NCI-H1417 treated with DMSO at 0.1 percent for 48 hours (cell line): ENCODE measurements at regions not wholly inside any gene's neighbourhood (a gene's known extent, or its start where the extent isn't known, plus 50 kb on each side); places are given as distances from the start of the nearest gene placed in this dataset.

ENCODE experiments used
- DNase-seq: peaks from one replicate; lab custom pipeline; 2025; lab: John Stamatoyannopoulos, UW

DNA sequence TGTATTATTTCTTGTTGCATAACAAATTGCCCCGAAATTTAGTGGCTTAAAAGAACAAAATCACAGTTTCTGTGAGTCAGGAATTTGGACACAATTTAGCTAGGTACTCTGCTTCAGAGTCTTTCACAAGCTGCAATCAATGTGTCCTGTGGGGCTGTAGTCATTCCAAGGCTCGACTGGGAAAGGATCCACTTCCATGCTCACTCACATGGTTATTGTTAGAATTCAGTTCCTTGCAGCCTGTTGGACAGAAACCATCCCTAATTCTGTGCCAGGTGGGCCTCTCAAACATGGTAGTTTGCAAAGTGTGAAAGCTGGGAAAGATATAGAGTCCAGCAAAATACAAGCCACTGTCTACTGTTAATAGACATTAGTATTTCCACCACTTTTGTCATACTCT, 59.7 kb upstream of the ARID2 start:
- DNase-seq, result no peak

DNA sequence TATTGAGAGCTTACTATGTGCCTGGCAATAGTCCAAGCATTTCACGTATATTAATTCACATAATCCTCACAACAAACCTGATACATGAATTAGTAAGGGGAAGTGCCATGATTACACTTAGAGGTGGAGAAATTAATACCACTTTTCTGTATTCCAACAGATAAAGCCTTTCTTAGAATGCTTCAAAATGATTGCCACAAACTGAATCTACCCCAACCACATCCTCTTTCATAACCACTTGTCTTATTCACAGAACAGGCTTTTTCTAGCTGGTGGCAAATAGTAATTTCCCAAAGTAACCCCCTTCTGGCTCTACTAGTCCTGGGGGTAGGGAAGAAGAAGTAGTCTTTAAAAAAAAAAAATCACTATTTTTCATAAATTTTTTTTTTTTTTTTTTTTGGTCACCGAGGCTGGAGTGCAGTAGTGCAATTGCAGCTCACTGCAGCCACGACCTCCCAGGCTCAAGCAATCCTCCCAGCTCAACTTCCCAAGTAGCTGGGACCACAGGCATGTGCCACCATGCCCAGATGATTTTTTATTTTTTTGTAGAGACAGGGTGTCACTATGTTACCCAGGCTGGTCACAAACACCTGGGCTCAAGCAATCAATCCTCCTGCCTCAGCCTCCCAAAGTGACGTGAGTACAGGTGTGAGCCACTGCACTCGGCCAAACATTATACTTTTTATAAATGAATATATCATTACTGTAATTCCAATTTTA, 59.0 kb upstream of the ARID2 start:
- DNase-seq, result no peak

DNA sequence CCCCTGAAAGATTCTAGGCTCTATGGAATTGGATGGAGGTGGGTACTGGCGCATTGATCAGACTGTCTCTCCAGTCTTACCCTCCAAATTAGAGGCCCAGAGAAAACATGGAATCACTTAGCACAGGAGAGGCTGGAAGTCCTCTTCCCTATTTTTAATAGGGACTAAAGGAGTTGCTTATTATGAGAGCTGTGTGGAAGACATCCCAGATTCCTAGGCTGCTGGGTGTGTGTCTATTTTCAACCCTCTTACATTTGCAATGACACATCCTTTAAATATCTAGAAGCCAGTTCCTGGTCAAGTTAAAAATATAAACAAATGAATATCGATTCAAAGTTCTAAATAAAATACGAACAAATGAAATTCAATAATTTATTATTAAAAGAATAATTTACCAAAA, 58.3 kb upstream of the ARID2 start:
- DNase-seq, result no peak

DNA sequence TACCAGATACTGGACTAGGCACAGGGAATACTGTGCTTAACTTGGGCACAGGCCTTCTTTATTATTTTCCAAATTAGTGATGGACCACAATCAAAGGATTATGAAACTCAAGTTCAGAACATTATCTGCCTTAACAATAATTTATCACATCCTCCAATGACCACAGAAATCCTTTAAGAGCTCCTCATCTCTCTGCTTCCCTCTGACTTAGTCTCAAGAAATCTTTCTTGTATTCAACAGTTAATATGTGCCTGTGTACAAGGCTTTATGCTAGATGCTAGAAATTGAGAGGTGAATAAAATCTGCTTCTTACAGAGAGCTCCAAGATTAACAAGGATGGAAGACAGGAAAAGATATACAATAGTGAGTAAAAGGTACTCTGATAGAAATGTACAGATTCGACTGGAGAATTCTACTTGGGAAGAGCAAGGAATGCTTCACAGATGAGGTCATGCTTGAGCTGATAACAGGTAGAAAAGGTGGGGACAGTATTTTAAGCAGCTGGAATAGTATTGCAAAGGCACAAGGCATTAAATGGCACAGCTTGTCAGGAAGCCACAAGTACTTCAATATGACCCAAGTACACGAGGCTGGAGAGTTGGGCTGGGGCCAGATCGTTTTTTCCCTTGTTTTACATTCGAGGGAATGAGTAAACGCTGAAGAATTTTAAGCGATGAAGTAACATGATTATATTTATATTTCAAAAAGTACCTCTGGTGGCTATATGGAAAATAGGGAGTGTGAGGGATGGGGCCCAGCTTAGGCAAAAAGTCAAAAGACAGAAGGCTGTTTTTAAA, 55.1 kb upstream of the ARID2 start:
- no peak for DNase-seq

DNA sequence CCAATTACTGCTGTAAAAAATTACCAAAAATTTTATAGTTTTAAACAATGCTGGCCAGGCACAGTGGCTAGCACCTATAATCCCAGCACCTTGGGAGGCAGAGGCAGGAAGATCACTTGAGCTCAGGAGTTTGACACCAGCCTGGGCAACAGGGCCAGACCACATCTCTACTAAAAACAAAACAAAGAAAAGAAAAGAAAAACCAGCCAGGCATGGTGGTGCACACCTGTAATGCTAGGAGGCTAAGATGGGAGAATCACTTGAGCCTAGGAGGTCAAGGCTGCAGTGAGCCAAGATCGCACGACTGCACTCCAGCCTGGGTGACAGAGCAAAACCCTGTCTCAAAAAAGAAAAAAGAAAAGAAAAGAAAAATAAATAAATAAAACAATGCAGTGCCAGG, 54.0 kb upstream of the ARID2 start:
- no peak for DNase-seq
